DOHH2 (cell line): ENCODE measurements at regions not wholly inside any gene's neighbourhood (a gene's known extent, or its start where the extent isn't known, plus 50 kb on each side); places are given as distances from the start of the nearest gene placed in this dataset.

ENCODE experiments used
- CTCF ChIP-seq: fragments of 200-600 bp; sonication (generic); IDR thresholded peaks from one replicate; pipeline ENCODE4 v1.5.1; 2014; ENCODE audit warnings: antibody characterized with exemption, mild to moderate bottlenecking, low read depth, low read length; ENCODE audit not compliant: poor library complexity, severe bottlenecking
- EZH2phosphoT487 ChIP-seq: fragments of 200-600 bp; sonication (generic); IDR thresholded peaks from 2 replicates; pipeline ENCODE4 v1.6.1; 2017; ENCODE audit warnings: borderline replicate concordance, mild to moderate bottlenecking, antibody characterized with exemption, low read length, moderate library complexity, mixed read lengths

GRCh38 chr3:139285691-139286090 lies 58.1 kb upstream of the MRPS22 start:
- no peak for TF ChIP-seq CTCF
- no peak for TF ChIP-seq EZH2phosphoT487
